ENCODE measurements at regions not wholly inside any gene's neighbourhood (a gene's known extent, or its start where the extent isn't known, plus 50 kb on each side); places are given as distances from the start of the nearest gene placed in this dataset.

DNA sequence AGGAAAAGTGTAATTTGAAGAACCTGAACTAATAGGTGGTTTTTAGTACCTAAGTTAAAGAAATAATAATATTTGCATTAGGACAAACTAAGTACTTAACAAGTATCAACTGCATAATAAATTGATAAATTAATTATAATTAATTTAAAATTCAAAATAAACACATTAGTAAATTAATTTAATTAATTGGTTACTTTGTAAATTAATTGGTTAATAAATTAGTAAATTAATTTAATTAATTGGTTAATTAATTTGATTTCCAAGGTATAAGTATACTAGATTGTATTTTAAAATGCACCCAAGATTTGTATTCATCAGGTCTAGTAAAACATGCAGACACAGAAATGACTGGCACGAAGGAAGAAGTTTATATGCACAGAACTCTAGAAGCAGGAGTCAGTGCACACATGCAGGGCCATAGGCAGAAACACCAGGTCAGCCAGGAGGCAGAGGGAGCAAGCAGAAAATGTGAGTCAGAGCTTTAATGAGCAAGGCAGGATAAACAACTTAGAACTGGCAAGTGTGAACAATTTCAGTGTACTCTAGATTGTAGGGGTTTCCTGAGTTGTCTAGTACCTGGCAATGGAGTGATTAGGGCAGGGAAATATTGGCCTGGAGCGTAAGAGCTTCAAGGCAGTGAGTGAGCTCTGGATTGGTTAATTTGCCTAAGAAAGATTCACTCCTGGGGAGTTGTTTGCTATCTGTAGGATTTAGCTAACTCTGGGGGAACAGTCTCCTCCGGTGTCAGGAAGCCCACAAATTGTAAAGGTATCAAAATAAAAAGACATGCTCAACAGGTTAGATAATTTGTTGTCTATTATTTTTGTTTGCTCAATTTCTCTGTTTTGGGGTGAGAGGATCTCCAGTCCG is 665.7 kb downstream of the MRPL39 start:
- no peak overlapping the region for H4K5ac ChIP-seq (ENCODE audit: insufficient read length, low read depth, low read length)
- ChIA-PET POLR2A (ENCODE audit: partially characterized antibody) (no interaction called here), CTCF (ENCODE audit: partially characterized antibody) (no interaction called here)
- no peak overlapping the region for H4K91ac ChIP-seq (replicated peaks; ENCODE audit: insufficient read length, low read length)
- H3K9ac ChIP-seq (replicated peaks in 1 of 4; ENCODE audit: extremely low read depth in 1 of 4, low read depth in 3 of 4, low read length in 3 of 4) = no peak overlapping the region
- H2BK12ac ChIP-seq (ENCODE audit: low read depth, low read length) = no peak overlapping the region
- DNase-seq (ENCODE audit: low read depth in 1 of 2, low spot score in 2 of 2) (no peak), FAIRE-seq (peak; percentile 50)
- H3K56ac ChIP-seq (replicated peaks; ENCODE audit: insufficient read length, low read depth, low read length) = no peak overlapping the region
- H3K23ac ChIP-seq (ENCODE audit: insufficient read length) = no peak overlapping the region
- H3K36me3 ChIP-seq (ENCODE audit: control insufficient read depth in 2 of 4, insufficient read depth in 4 of 4, low read length in 3 of 4) = no peaks in the 10 kb centered on the region
- peaks cover 0 to 6% (median 4%) of the 10 kb centered on the region in 4 experiments; a peak in 4 of 7 replicates for H3K4me1 ChIP-seq (replicated peaks in 1 of 4; ENCODE audit: control insufficient read depth in 3 of 4, insufficient read depth in 4 of 4, low read length in 3 of 4)
- H4K8ac ChIP-seq (ENCODE audit: extremely low read depth, insufficient read depth, low read length) = no peak overlapping the region
- no peak overlapping the region for H2BK120ac ChIP-seq (replicated peaks; ENCODE audit: low read depth, low read length)
- WGBS, 2 experiments (ENCODE audit: extremely low coverage in 1 of 2, insufficient coverage in 1 of 2, insufficient read length in 1 of 2, insufficient replicate concordance in 2 of 2, low coverage in 1 of 2, low lambda C conversion rate in 2 of 2, missing lambda C conversion rate in 1 of 2) = 50% methylated on average over 4 of the region's 4 CpGs; no CpG with 5 or more reads in 1 of the 2 experiments
- H3K14ac ChIP-seq (ENCODE audit: insufficient read length) = no peak overlapping the region
- no peak overlapping the region for H2BK20ac ChIP-seq (ENCODE audit: low read length)
- H3K27me3 ChIP-seq (replicated peaks in 1 of 4; ENCODE audit: control insufficient read depth in 3 of 4, extremely low read depth in 1 of 4, insufficient read depth in 3 of 4, low read length in 3 of 4) = no peaks in the 10 kb centered on the region
- H3K79me1 ChIP-seq (ENCODE audit: low read depth, low read length) = no peaks in the 10 kb centered on the region
- no peaks in the 10 kb centered on the region for H3K9me3 ChIP-seq (ENCODE audit: insufficient read depth in 2 of 2, low read depth in 1 of 2, low read length in 1 of 2)
- H3K27ac ChIP-seq (ENCODE audit: low read depth, low read length) = no peak overlapping the region
- H2BK15ac ChIP-seq (ENCODE audit: low read length) = no peak overlapping the region
- H3K4ac ChIP-seq (replicated peaks; ENCODE audit: insufficient read length, low read depth, low read length) = no peak overlapping the region
- peak overlapping the region; percentile 43 to 54; a peak in 3 of 4 replicates for H3K4me2 ChIP-seq (ENCODE audit: insufficient read depth in 1 of 2, low read depth in 2 of 2, low read length in 2 of 2)
- peak overlapping the region; percentile 94 for H2AFZ ChIP-seq (ENCODE audit: low read length)
- peak overlapping the region in 1 of 4 experiments; percentile 13; a peak in 1 of 8 replicates for H3K4me3 ChIP-seq (ENCODE audit: extremely low read depth in 1 of 4, insufficient read depth in 2 of 4, low read depth in 3 of 4, low read length in 4 of 4)
- no peaks in the 10 kb centered on the region for H3K79me2 ChIP-seq (ENCODE audit: control insufficient read depth in 1 of 2, insufficient read depth in 2 of 2, low read length in 2 of 2)
- H4K20me1 ChIP-seq (replicated peaks in 1 of 2; ENCODE audit: control insufficient read depth in 1 of 2, insufficient read depth in 2 of 2, low read length in 2 of 2) = no peaks in the 10 kb centered on the region
- H2BK5ac ChIP-seq (ENCODE audit: low read depth, low read length) = no peak overlapping the region
- no peak overlapping the region for H2AK5ac ChIP-seq (ENCODE audit: low read depth, low read length)
- no peaks in the 10 kb centered on the region for H3K23me2 ChIP-seq (ENCODE audit: low read depth, low read length)
- no peak overlapping the region for H3K18ac ChIP-seq (ENCODE audit: extremely low read depth, low read length)
- TF ChIP-seq CHD1 (IDR thresholded peaks at IDR 0.05; ENCODE audit: low read depth, low read length) = no peak
- TF ChIP-seq EZH2 (IDR thresholded peaks at IDR 0.05; ENCODE audit: low read depth, low read length, severe bottlenecking) = no peak
- no peak for TF ChIP-seq SRF (IDR thresholded peaks at IDR 0.05; ENCODE audit: low read depth, low read length)
- no peak for TF ChIP-seq YY1 (IDR thresholded peaks at IDR 0.05; ENCODE audit: low read depth, low read length)
- no peak for TF ChIP-seq GABPA (IDR thresholded peaks at IDR 0.05; ENCODE audit: borderline replicate concordance, insufficient read depth, low read length)
- no peak for TF ChIP-seq BACH1 (IDR thresholded peaks at IDR 0.05; ENCODE audit: low read length)
- no peak for TF ChIP-seq RAD21 (IDR thresholded peaks at IDR 0.05 in 1 of 2, conservative IDR thresholded peaks at IDR 0.05 in 1 of 2; ENCODE audit: low read depth in 2 of 2, low read length in 2 of 2)
- TF ChIP-seq ZNF274 (IDR thresholded peaks at IDR 0.05; ENCODE audit: borderline replicate concordance, extremely low read depth, low read length) = no peak
- TF ChIP-seq CEBPB (IDR thresholded peaks at IDR 0.05; ENCODE audit: low read depth, low read length) = no peak
- no peak for TF ChIP-seq POLR2A (IDR thresholded peaks at IDR 0.05; ENCODE audit: control extremely low read depth in 1 of 2, low read depth in 2 of 2, low read length in 2 of 2)
- TF ChIP-seq CTBP2 (IDR thresholded peaks at IDR 0.05; ENCODE audit: borderline replicate concordance, insufficient read depth, insufficient read length, low read length) = no peak
- TF ChIP-seq TEAD4 (IDR thresholded peaks at IDR 0.05; ENCODE audit: low read depth, low read length) = no peak
- TF ChIP-seq, protein P1, sequence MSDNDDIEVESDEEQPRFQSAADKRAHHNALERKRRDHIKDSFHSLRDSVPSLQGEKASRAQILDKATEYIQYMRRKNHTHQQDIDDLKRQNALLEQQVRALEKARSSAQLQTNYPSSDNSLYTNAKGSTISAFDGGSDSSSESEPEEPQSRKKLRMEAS (IDR thresholded peaks at IDR 0.05) = no peak
